GM21786 (cell line): ENCODE measurements at regions not wholly inside any gene's neighbourhood (a gene's known extent, or its start where the extent isn't known, plus 50 kb on each side); places are given as distances from the start of the nearest gene placed in this dataset.

ENCODE experiments used
- ATAC-seq: cut with Tn5 transposase; IDR thresholded peaks from one replicate; pipeline ENCODE4 v1.9.1; 2021; ENCODE audit not compliant: unreplicated experiment

GRCh38 chr4:3831529-3832150 is 65.5 kb downstream of the ADRA2C start:
- no peak for ATAC-seq

DNA sequence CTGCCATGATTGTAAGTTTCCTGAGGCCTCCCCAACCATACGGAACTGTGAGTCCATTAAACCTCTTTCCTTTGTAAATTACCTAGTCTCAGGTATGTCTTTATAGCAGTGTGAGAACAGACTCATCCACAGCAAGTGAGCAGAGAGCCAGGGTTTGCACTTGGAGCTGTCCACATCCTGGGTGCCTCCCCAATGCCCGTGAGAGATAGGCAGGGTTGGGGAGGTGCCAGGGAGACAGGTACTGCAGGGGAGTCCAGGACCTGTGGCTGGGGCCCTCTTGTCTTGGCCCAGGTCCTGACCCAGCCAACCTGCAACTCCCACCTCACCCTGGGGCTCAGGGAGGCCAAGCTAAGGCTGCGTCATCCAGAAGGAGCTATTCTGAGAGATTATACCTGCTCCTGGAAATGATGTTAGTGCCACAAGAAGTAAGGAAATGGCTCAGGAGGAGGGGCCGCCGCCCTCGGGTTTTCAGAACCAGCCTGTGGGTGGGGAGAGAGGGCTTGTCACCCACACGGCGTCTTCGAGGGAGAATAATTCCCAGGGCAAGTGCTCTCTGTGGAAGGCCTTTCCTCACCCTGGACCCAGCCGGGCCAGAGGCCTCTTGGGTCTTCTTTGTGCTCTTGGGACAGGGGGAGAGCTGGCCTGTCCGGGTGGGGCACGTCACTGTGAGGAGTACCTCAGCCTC is 66.5 kb downstream of the ADRA2C start:
- no peak for ATAC-seq

- ATAC-seq, result no peak
These were observed 67.3 kb downstream of the ADRA2C start for GRCh38 chr4:3833326-3833989.

GRCh38 chr4:3834186-3834662 is 68.0 kb downstream of the ADRA2C start:
- ATAC-seq, result no peak

- no peak for ATAC-seq
These were observed 68.7 kb downstream of the ADRA2C start for GRCh38 chr4:3834663-3835521.

DNA sequence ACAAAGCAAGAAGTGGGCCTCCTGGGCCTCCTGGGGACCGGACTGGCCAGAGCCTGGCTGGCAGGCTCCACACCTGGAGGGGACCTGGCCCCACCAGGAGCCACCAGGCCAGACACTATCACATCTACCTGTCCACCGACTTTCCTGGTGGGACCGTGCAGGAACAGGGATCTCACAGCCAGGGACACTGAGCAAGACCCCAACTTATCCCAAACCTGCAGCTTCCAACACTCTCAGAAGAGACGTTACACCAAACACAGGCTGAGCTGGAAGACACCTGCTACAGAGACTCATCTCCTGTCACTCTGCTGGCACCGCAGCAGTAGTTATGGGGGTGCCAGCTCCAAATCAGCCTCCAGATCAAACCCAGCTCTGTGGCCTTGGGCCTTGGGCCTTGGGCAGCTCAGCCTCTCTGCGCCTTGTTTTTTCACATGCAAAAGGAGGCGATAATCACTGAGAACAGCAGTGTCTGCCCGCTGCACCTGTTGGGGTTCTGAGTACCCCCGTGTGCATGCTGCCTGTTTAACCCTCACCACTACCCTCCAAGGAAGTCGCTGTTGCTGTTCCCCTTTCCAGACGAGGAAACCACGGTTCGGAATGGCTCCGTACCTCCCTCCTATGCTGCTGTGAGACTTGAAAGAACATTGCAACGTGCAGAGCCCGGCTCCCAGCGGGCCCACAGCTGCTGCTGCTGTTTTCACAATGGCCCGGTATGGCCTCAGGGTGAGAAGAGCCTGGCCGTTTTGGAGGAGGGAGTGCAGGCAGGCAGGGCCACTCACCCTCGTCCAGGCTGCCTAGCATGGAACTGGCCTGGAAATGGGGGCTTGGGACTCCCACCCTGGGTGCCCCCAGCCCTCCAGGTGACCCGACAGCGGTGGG is 69.6 kb downstream of the ADRA2C start:
- ATAC-seq, result no peak

GRCh38 chr4:3836406-3836755 is 70.2 kb downstream of the ADRA2C start:
- no peak for ATAC-seq

- no peak for ATAC-seq
These were observed 70.8 kb downstream of the ADRA2C start for GRCh38 chr4:3836756-3837601.

DNA sequence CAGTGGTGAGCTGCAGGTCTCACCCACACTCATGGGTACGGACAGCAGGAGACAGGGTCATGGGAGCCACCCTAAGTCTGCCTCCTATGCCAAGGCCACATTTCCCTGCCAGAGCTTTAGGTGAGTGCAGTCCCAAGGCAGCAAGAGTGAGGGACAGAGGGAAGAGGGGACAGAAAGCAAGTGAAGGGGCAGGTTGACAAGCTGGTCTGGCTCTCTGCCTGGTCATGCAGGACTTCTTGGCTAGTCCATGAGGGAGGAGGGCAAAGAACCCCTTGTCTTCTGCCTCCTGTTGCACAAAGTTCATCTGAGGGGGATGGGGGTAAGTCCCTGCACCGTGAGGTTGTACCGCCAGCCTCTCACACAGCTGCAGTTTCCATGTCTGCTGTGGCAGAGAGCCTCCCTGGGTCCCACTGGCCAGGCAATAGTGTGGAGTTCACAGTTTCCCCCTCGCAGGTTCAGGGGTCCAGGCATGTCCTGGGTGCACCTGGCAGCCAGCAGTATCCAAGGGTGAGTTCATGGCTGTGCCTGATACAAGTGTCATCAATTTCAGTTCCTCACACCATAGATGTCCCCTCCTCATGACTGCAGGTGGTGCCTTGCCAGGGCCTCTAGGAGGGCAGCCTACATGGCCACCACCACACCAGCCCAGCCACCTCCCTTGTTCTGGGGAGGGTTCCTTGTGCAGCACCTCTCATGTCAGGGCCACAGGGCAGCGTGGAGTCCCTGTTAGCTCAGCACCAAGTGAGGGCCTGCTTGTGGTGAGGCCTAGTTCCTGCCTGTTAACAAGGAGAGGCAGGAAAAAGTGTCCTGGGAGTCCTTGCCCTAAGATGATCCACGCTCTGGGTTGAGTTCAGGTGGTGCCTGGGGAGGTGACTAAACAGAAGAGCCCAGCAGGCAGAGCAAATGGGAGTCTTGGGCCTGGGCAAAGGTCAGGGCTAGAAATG is 72.5 kb downstream of the ADRA2C start:
- ATAC-seq, result no peak

DNA sequence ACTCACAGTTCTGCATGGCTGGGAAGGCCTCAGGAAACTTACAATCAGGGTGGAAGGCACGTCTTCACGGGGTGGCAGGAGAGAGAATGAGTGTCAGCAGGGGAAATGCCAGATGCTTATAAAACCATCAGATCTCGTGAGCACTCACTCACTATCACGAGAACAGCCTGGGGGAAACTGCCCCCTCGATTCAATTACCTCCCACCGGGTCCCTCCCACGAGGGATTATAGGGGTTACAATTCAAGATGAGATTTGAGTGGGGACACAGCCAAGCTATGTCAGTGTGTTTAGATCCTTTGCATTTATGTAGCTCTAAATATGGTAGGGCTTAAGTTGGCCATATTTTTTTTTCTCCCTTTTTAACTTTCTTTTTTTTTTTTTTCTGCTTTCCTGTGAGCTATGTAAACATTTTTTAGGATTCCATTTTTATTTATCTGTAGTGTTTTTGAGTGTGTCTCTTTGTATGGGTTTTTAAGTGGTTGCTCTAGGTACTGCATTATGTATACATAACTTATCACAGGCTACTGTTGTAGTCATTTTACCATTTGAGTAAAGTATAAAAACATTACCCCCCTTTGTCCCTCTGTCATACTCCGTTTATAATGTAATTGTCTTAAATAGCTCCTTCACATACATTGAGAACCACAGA is 79.0 kb downstream of the ADRA2C start:
- no peak for ATAC-seq

DNA sequence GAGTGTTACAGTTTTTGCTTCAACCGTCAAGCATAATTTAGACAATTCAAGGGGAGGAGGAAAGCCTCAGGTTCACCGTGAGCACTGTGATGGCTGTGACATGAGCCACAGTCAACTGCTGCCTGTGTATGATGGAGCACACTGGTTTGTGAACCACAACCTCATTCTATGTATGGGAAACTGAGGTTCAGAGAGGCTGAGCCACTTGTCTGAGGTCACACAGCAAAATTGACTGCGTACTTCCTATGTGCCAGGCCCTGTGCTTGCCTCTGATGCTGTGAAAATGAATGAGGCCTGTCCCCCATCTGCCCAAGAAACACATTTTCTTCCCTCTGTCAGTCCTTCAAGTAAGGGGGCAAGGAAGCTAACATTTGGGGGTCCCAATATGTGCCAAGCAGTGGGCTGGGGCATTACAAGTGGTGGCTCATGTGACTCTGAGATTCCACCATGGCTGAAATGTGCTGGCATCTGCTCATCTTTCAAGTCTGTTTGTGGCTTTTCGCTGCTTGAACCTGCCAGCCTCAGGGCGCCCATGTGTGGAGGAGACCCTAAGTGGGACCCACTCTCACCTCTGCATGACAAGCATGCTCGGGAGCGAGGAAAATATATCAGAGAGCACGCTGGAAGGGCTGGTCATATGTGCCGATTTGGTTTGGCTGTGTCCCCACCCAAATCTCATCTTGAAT is 79.7 kb downstream of the ADRA2C start:
- no peak for ATAC-seq

DNA sequence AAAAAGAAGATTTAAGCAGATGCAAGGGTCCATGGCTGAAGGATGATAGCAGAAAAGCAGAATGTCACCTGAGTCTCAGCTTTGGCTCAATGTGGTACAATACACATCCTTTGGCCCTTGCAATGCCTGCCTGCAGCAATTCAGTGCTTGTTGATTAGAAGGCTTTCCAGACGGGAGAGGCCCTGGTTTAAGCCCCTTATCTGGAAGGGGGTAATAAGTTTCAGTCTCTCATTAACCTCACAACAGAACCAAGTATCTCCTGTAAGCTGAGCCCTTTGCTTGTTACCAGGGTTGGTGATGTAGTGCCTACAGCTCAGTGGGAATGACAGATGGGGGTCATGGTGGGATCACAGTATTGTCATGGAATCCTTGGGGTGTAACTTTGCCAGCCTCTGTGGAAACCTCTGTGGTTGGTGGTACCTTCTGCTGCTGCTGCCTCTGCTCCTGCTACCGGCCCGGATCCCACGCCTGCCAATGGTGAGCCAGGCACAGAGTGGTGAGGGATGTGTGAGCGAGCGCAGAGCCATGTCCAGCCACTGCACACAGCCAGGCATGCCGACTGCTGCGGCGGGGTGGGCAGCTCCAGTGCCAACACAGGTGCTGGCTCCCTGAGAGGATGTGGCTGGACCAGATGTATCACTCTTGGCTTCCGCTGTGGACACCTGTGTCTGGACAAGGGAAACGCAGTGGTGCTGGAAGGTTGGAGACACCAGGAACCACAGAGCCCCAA is 81.2 kb downstream of the ADRA2C start:
- no peak for ATAC-seq

GRCh38 chr4:3848323-3848722 is 82.1 kb downstream of the ADRA2C start:
- no peak for ATAC-seq

- no peak for ATAC-seq
These were observed 83.0 kb downstream of the ADRA2C start for GRCh38 chr4:3849140-3849539.

DNA sequence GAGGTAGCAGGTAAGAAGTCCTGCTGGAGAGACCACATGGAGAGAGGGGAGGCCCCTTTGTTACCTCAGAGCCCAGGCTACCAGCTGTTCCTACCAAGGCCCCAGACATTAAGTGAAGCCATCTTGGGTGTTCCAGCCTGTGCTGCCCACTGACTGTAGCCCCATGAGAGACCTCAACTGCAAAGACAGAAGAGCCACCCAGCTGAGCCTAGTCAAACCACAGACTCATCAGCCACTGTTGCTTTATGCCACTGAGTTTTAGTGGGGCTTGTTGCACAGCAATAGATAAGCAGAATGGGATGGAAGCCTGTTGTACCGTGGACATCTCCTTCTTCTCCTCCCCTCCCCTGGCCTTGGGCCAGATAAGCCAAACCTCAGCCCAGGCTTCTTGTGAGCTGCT is 83.9 kb downstream of the ADRA2C start:
- no peak for ATAC-seq

- ATAC-seq, result no peak
These were observed 85.0 kb downstream of the ADRA2C start for GRCh38 chr4:3851211-3851610.

- ATAC-seq, result no peak
These were observed 85.7 kb downstream of the ADRA2C start for GRCh38 chr4:3851881-3852280.
